Body of pancreas (tissue), 4 donors: ENCODE measurements at regions not wholly inside any gene's neighbourhood (a gene's known extent, or its start where the extent isn't known, plus 50 kb on each side); places are given as distances from the start of the nearest gene placed in this dataset.

Experiments used
- ATAC-seq: fragments of 150-250 bp; one replicate; pipeline ENCODE4 v1.9.1; 2016
- DNase-seq, 4 donors: peaks; one replicate each; pipeline ENCODE4 v3.0.0-alpha.2; 2019
- H3K27ac ChIP-seq, 4 donors: fragments of 200-600 bp; sonication (generic); 1 replicate in 3 of 4; 2 replicates in 1 of 4; pipeline versions ENCODE4 v1.5.1 to v1.6.1; 2016 to 2019; ENCODE audit warnings: mild to moderate bottlenecking in 1 of 4, mixed read lengths in 1 of 4, moderate library complexity in 1 of 4
- H3K27me3 ChIP-seq, 2 donors: fragments of 200-600 bp; sonication (generic); one replicate each; pipeline ENCODE4 v1.6.0; 2016; ENCODE audit warnings: mild to moderate bottlenecking in 1 of 2
- H3K36me3 ChIP-seq, 2 donors: fragments of 200-600 bp; sonication (generic); replicated peaks in 1 of 2; 2 replicates each; pipeline ENCODE4 v1.5.1; 2016; ENCODE audit warnings: low read depth in 2 of 2; ENCODE audit not compliant: insufficient read depth in 1 of 2
- H3K4me1 ChIP-seq: fragments of 200-600 bp; sonication (generic); one replicate; pipeline ENCODE4 v1.6.0; 2016
- H3K4me3 ChIP-seq, 2 donors: fragments of 200-600 bp; sonication (generic); 1 replicate in 1 of 2; 2 replicates in 1 of 2; pipeline ENCODE4 v1.5.1; 2016 to 2019
- H3K9me3 ChIP-seq, 3 donors: fragments of 200-600 bp; sonication (generic); 1 replicate in 2 of 3; 2 replicates in 1 of 3; pipeline ENCODE4 v1.5.1; 2016
- POLR2A ChIP-seq, 3 donors: fragments of 450-650 bp; IDR thresholded peaks; one replicate each; pipeline ENCODE4 v1.6.1; 2016; ENCODE audit warnings: antibody characterized with exemption in 3 of 3, mild to moderate bottlenecking in 2 of 3
- WGBS, 2 donors: methylation state at CpG; one replicate each; pipeline ENCODE4 v1.1.5; 2017; 5-methylcytosine and 5-hydroxymethylcytosine counted together
- intact Hi-C: fragments of 100-400 bp; cut with DNase I; formaldehyde crosslinking; loops from one replicate; pipeline ENCODE4 v1.15.1; 2023
- TF ChIP-seq, protein P1 (sequence below), 7 experiments: fragments of 450-650 bp in 4 of 7; fragments of 200-600 bp in 3 of 7; sonication (generic) in 3 of 7; IDR thresholded peaks; one replicate each; pipeline ENCODE4 v1.5.1; 2016 to 2019; ENCODE audit warnings: antibody characterized with exemption in 7 of 7

DNA sequence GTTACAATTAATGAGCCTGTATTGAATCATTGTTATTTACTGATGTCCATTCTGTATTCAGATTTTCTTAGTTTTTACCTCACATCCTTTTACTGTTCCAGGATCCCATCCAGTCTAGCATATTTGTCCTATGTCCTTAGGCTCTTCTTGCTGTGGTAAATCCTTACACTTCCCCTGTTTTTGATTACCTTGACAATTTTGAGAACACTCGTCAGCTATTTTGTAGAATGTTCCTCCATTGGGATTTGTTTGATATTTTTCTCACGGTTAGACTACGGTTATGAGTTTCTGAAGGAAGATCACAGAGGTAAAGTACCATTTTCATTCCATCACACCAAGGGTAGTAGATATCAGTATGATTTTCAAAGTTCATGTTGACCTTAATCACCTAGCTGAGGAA lies 202.3 kb downstream of the AKAIN1 start:
- intact Hi-C loops: no loop called here
- no peak for TF ChIP-seq POLR2A (IDR thresholded peaks at IDR 0.05)
- TF ChIP-seq, protein P1, sequence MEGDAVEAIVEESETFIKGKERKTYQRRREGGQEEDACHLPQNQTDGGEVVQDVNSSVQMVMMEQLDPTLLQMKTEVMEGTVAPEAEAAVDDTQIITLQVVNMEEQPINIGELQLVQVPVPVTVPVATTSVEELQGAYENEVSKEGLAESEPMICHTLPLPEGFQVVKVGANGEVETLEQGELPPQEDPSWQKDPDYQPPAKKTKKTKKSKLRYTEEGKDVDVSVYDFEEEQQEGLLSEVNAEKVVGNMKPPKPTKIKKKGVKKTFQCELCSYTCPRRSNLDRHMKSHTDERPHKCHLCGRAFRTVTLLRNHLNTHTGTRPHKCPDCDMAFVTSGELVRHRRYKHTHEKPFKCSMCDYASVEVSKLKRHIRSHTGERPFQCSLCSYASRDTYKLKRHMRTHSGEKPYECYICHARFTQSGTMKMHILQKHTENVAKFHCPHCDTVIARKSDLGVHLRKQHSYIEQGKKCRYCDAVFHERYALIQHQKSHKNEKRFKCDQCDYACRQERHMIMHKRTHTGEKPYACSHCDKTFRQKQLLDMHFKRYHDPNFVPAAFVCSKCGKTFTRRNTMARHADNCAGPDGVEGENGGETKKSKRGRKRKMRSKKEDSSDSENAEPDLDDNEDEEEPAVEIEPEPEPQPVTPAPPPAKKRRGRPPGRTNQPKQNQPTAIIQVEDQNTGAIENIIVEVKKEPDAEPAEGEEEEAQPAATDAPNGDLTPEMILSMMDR (IDR thresholded peaks at IDR 0.05): no peak
- Histone ChIP-seq H3K27me3 (no peaks in the 10 kb centered on the region), H3K9me3 (peaks cover 0 to 20% (median 0%) of the 10 kb centered on the region in 3 donors), H3K4me1 (no peaks in the 10 kb centered on the region), H3K4me3 (no peak overlapping the region), H3K27ac (no peak overlapping the region), H3K36me3 (no peaks in the 10 kb centered on the region)
- ATAC-seq (no peak), DNase-seq (no peak)
- 57 to 65% methylated on average over 3 of the region's 3 CpGs for WGBS, 2 donors

DNA sequence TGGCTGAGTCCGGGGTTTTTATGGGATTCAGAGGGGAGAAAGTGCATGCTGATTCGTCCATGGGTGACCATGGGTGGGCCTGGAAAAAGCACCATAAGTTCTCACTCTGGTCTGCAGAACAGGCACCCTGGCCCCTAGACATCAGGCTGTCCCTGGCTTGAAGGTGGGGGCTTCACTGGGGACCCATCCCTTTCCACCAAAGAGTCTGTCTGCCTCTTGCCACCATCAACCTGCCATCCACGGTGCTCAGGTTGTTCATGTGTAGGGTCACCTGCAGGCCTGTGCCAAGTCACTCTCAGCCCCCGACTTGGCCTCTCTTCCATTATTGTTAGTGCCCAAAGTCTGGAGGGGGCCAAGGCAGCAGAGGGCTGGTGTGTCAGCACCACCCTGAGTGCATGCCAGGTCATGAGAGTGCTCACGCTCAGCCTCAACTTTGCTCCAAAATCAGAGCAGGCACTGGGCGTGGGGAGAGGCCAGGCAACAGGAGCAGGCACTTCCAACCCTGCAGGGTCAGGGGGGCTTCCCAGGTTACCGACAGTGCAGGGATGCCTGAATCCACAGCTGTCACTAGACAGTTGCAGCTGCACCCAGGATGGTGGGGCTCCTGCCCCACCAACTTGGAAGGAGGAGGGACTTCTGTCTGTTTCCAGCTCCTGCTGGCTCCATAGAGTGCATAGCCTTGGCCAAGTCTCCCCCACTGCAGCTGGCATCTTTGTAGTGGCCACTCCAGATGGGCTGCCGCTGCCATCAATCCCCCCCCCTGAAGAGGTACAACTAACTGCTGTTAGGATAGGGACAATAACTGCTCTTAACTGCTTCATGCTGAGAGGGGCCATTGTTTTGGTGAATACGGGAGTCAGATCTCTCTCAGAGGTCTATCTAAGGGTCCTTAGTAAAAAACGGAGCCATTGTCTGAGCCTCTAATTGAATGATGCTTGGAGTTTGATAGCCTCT lies 209.3 kb downstream of the AKAIN1 start:
- no peak for DNase-seq
- TF ChIP-seq, protein P1 (IDR thresholded peaks at IDR 0.05): no peak
- no peak for TF ChIP-seq POLR2A (IDR thresholded peaks at IDR 0.05)
- intact Hi-C loops: no loop called here
- no peak for ATAC-seq
- Histone ChIP-seq H3K36me3 (no peaks in the 10 kb centered on the region), H3K9me3 (peaks cover 0 to 11% (median 0%) of the 10 kb centered on the region in 3 donors), H3K4me3 (no peak overlapping the region), H3K4me1 (no peaks in the 10 kb centered on the region), H3K27me3 (no peaks in the 10 kb centered on the region), H3K27ac (no peak overlapping the region)
- 55 to 57% methylated on average over 6 to 10 of the region's 10 CpGs for WGBS, 2 donors

DNA sequence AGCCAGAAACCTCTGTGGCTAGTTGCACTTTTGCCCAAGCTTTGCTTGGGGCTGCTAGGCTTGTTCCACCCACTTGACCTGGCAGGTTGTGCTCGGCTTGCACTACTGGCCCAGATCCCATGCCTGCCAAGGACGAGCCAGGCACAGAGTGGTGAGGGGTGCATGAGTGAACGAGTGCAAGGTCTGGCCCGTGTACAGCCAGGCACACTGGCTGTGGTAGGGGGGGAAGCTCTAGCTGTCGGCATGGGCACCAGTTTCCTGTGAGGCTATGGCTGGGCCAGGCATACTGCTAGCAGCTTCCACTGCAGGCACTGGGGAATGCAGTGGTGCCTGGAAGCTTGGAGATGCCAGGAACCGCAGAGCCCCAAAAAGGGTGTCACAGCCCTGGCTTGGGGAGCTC lies 210.4 kb downstream of the AKAIN1 start:
- Histone ChIP-seq H3K4me3 (no peak overlapping the region), H3K36me3 (no peaks in the 10 kb centered on the region), H3K9me3 (peaks cover 0 to under 1% (median 0%) of the 10 kb centered on the region in 3 donors), H3K4me1 (no peaks in the 10 kb centered on the region), H3K27me3 (no peaks in the 10 kb centered on the region), H3K27ac (no peak overlapping the region)
- 53 to 100% methylated on average over 1 to 6 of the region's 6 CpGs for WGBS, 2 donors
- intact Hi-C loops: no loop called here
- ATAC-seq (no peak), DNase-seq (no peak)
- TF ChIP-seq, protein P1 (IDR thresholded peaks at IDR 0.05): no peak
- TF ChIP-seq POLR2A (IDR thresholded peaks at IDR 0.05): no peak

DNA sequence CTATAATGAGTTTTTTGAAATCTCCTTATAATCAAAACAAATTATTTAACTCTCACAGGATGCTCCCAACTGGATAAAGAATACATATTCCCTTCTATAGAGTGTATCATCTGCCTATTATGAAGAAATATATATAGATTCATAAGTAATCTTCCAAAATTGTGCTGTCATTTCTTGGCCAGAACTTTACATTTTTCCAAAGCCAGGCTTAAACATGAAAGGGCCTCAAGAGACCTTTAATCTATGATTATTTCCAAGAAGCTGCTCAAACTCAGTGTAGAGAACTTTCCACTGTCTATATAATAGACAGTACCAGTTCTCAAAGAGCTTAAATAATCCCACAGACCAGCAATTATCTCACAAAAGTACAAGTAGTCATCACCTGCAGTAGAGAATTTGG lies 211.0 kb downstream of the AKAIN1 start:
- intact Hi-C loops: no loop called here
- ATAC-seq: no peak
- DNase-seq: no peak
- no peak overlapping the region for H3K4me3 ChIP-seq
- no peaks in the 10 kb centered on the region for H3K4me1 ChIP-seq
- H3K9me3 ChIP-seq: no peaks in the 10 kb centered on the region
- no peaks in the 10 kb centered on the region for H3K27me3 ChIP-seq
- H3K36me3 ChIP-seq: no peaks in the 10 kb centered on the region
- no peak overlapping the region for H3K27ac ChIP-seq
- TF ChIP-seq POLR2A (IDR thresholded peaks at IDR 0.05): no peak

DNA sequence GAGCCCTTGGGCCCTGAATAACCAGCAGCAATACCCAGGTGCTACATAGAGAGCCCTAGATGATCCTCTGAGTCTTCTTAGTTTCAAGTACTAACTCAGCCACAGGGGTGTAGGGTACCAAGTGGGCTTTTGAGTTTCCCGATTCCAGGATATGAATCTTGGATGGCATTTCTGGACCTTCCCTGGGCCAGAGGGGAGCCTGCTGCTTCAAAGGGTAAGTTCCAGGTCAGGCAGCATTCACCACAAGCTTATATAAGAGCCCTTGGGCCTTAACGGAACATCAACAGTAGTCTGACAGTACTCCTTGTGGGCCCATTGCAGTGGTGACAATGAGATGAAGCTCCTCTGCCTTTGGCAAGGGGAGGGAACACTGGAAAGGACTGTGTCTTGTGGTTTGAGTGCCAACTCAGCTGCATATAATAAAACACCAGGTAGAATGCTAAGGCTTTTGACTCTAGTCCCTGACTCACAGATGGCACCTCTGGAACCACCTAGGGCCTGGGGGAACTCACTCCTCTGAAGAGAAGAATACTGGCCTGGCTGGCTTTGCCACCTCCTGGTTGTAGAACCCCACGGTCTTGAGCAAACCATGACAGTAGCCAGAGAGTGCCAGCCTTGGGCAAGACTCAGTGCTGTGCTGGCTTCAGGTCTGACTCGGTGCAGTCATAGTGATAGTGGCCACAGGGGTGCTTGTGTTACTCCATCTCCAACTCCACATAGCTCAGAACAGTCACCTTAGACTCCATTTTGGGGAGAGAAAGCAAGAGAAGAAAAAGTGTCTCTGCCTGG lies 235.7 kb downstream of the AKAIN1 start:
- no peak for DNase-seq
- no peaks in the 10 kb centered on the region for H3K36me3 ChIP-seq
- TF ChIP-seq, protein P1 (IDR thresholded peaks at IDR 0.05): no peak
- TF ChIP-seq POLR2A (IDR thresholded peaks at IDR 0.05): no peak
- H3K27ac ChIP-seq: no peak overlapping the region
- no peaks in the 10 kb centered on the region for H3K4me1 ChIP-seq
- H3K9me3 ChIP-seq: no peaks in the 10 kb centered on the region
- H3K4me3 ChIP-seq: no peak overlapping the region
- no peak for ATAC-seq
- no peaks in the 10 kb centered on the region for H3K27me3 ChIP-seq
- intact Hi-C loops: no loop called here
- 64 to 74% methylated on average over 4 of the region's 4 CpGs for WGBS, 2 donors
